Activated CD8-positive, alpha-beta T cell treated with anti-CD3 and anti-CD28 coated beads, Interleukin-2, amount 10 ng/mL, durations not matched to agents 7 days and 5 days (primary cell): ENCODE measurements at regions not wholly inside any gene's neighbourhood (a gene's known extent, or its start where the extent isn't known, plus 50 kb on each side); places are given as distances from the start of the nearest gene placed in this dataset.
"Not testable (repeated sequence)": the region's sequence is repeated elsewhere in the genome, so short reads cannot be mapped to it uniquely, and the experiment has no call there.

Experiments used
- ATAC-seq: fragments of 150-1000 bp; cut with Tn5 transposase; one replicate; pipeline ENCODE4 v1.10.0; 2021; ENCODE audit warnings: moderate library complexity
- CTCF ChIA-PET: fragments of 350-600 bp; sonication (Branson Sonifier 250); formaldehyde crosslinking; loops from one replicate; lab custom pipeline; 2021; ENCODE audit warnings: antibody characterized with exemption; lab: Charles Lee
- POLR2A ChIA-PET: fragments of 350-600 bp; sonication (Branson Sonifier 250); formaldehyde crosslinking; loops from one replicate; lab custom pipeline; 2021; ENCODE audit warnings: antibody characterized with exemption; lab: Charles Lee
- DNase-seq: peaks from one replicate; pipeline ENCODE4 v3.0.0-alpha.2; 2020
- H3K27ac Mint-ChIP-seq: one replicate; pipeline ENCODE4 v1.8.0; 2021; ENCODE audit warnings: mild to moderate bottlenecking, mixed read lengths
- H3K27me3 Mint-ChIP-seq: one replicate; pipeline ENCODE4 v1.8.0; 2021; ENCODE audit warnings: low read depth, mixed read lengths
- H3K36me3 Mint-ChIP-seq: one replicate; pipeline ENCODE4 v1.8.0; 2021; ENCODE audit warnings: low read depth, mixed read lengths
- H3K4me1 Mint-ChIP-seq: one replicate; pipeline ENCODE4 v1.8.0; 2021; ENCODE audit warnings: low read depth, mixed read lengths
- H3K4me3 Mint-ChIP-seq: one replicate; pipeline ENCODE4 v1.8.0; 2021; ENCODE audit warnings: mild to moderate bottlenecking, mixed read lengths
- H3K9me3 Mint-ChIP-seq: one replicate; pipeline ENCODE4 v1.8.0; 2022; ENCODE audit warnings: mixed read lengths; ENCODE audit not compliant: insufficient read depth

- POLR2A ChIA-PET = not testable (repeated sequence)
Measured at GRCh38 chr21:32823296-32823695, 51.7 kb upstream of the PAXBP1 start.

GRCh38 chr21:32824950-32825349, 53.4 kb upstream of the PAXBP1 start:
- Mint-ChIP-seq H3K27me3 (peaks cover 11% of the 10 kb centered on the region), H3K36me3 (no peaks in the 10 kb centered on the region), H3K27ac (no peak overlapping the region), H3K4me3 (no peak overlapping the region), H3K4me1 (peaks cover 3% of the 10 kb centered on the region), H3K9me3 (peaks cover 5% of the 10 kb centered on the region)
- DNase-seq = no peak
- POLR2A ChIA-PET = no interaction called here
- no peak for ATAC-seq
- CTCF ChIA-PET = interaction anchor here (0.8 to 2.4 kb wide), 11 partner anchors 9 to 372 kb away, joined by 3 to 18 read pairs (median 5); no protein-coding TSS in a partner anchor

More at GRCh38 chr21:32823296-32823695, 51.7 kb upstream of the PAXBP1 start:
- ATAC-seq, H3K4me3 Mint-ChIP-seq, H3K4me1 Mint-ChIP-seq, H3K9me3 Mint-ChIP-seq, H3K27ac Mint-ChIP-seq, CTCF ChIA-PET, H3K36me3 Mint-ChIP-seq, H3K27me3 Mint-ChIP-seq, DNase-seq: not testable (repeated sequence)

GRCh38 chr21:32826329-32827167, 55.0 kb upstream of the PAXBP1 start:
- H3K36me3 Mint-ChIP-seq = no peaks in the 10 kb centered on the region
- DNase-seq = peak; percentile 53
- ChIA-PET CTCF (interaction anchor here (0.6 to 2.4 kb wide), 24 partner anchors 9 to 557 kb away, joined by 3 to 18 read pairs (median 4); no protein-coding TSS in a partner anchor), POLR2A (interaction anchor here (1.1 kb wide), 1 partner anchor 100 kb away, joined by 3 read pairs; no protein-coding TSS in a partner anchor)
- no peak overlapping the region for H3K4me3 Mint-ChIP-seq
- no peak overlapping the region for H3K27ac Mint-ChIP-seq
- peaks cover 3% of the 10 kb centered on the region for H3K4me1 Mint-ChIP-seq
- H3K27me3 Mint-ChIP-seq = peaks cover 12% of the 10 kb centered on the region
- H3K9me3 Mint-ChIP-seq = peaks cover 5% of the 10 kb centered on the region
- peak; percentile 91 for ATAC-seq

- ChIA-PET CTCF (interaction anchor here (1.0 kb wide), 1 partner anchor 58 kb away, joined by 3 read pairs; the partner anchor contains the start of gene PAXBP1), POLR2A (no interaction called here)
- no peak for ATAC-seq
- peaks cover 15% of the 10 kb centered on the region for H3K27me3 Mint-ChIP-seq
- H3K36me3 Mint-ChIP-seq = no peaks in the 10 kb centered on the region
- no peak overlapping the region for H3K27ac Mint-ChIP-seq
- H3K4me3 Mint-ChIP-seq = no peak overlapping the region
- H3K9me3 Mint-ChIP-seq = peaks cover 5% of the 10 kb centered on the region
- H3K4me1 Mint-ChIP-seq = no peaks in the 10 kb centered on the region
- DNase-seq = peak; percentile 4
Measured at GRCh38 chr21:32828908-32829307, 57.4 kb upstream of the PAXBP1 start.

- Mint-ChIP-seq H3K36me3 (no peaks in the 10 kb centered on the region), H3K4me3 (no peak overlapping the region), H3K27ac (no peak overlapping the region), H3K27me3 (peaks cover 15% of the 10 kb centered on the region), H3K9me3 (peaks cover 4% of the 10 kb centered on the region), H3K4me1 (no peaks in the 10 kb centered on the region)
- DNase-seq (peak; percentile 1), ATAC-seq (no peak)
- ChIA-PET CTCF (no interaction called here), POLR2A (no interaction called here)
Measured at GRCh38 chr21:32829504-32829903, 57.9 kb upstream of the PAXBP1 start.

GRCh38 chr21:32831779-32832178, 60.2 kb upstream of the PAXBP1 start:
- ChIA-PET POLR2A (interaction anchor here (1.2 kb wide), 1 partner anchor 366 kb away, joined by 4 read pairs; no protein-coding TSS in a partner anchor), CTCF (interaction anchor here (1.2 to 3.0 kb wide), 3 partner anchors 109 to 365 kb away, joined by 3 to 31 read pairs (median 5); no protein-coding TSS in a partner anchor)
- not testable (repeated sequence) for DNase-seq, H3K9me3 Mint-ChIP-seq, ATAC-seq, H3K27ac Mint-ChIP-seq, H3K4me3 Mint-ChIP-seq, H3K4me1 Mint-ChIP-seq, H3K36me3 Mint-ChIP-seq
- peaks cover 13% of the 10 kb centered on the region for H3K27me3 Mint-ChIP-seq

GRCh38 chr21:32834211-32834915, 62.8 kb upstream of the PAXBP1 start:
- no peaks in the 10 kb centered on the region for H3K4me1 Mint-ChIP-seq
- CTCF ChIA-PET = interaction anchor here (1.0 to 3.0 kb wide), 3 partner anchors 13 to 363 kb away, joined by 3 to 31 read pairs (median 3); no protein-coding TSS in a partner anchor

GRCh38 chr21:32834916-32835235, 63.3 kb upstream of the PAXBP1 start:
- ChIA-PET CTCF (interaction anchor here (1.6 to 3.0 kb wide), 2 partner anchors 9 to 362 kb away, joined by 5 to 31 read pairs; no protein-coding TSS in a partner anchor), POLR2A (no interaction called here)
- Mint-ChIP-seq H3K36me3 (no peaks in the 10 kb centered on the region), H3K4me1 (no peaks in the 10 kb centered on the region), H3K27ac (no peak overlapping the region), H3K4me3 (no peak overlapping the region), H3K9me3 (no peaks in the 10 kb centered on the region), H3K27me3 (peaks cover 16% of the 10 kb centered on the region)
- DNase-seq = peak; percentile 5
- no peak for ATAC-seq

More at GRCh38 chr21:32834211-32834915, 62.8 kb upstream of the PAXBP1 start:
- Mint-ChIP-seq H3K27ac (no peak overlapping the region), H3K9me3 (no peaks in the 10 kb centered on the region), H3K4me3 (no peak overlapping the region), H3K27me3 (peaks cover 14% of the 10 kb centered on the region), H3K36me3 (no peaks in the 10 kb centered on the region)
- ATAC-seq (no peak), DNase-seq (no peak)
- POLR2A ChIA-PET = no interaction called here

GRCh38 chr21:32842146-32842545, 70.6 kb upstream of the PAXBP1 start:
- H3K4me3 Mint-ChIP-seq = no peak overlapping the region
- POLR2A ChIA-PET = no interaction called here
- no peak for DNase-seq
- CTCF ChIA-PET = no interaction called here
- H3K36me3 Mint-ChIP-seq = no peaks in the 10 kb centered on the region
- H3K27me3 Mint-ChIP-seq = peaks cover 19% of the 10 kb centered on the region
- no peak for ATAC-seq
- no peak overlapping the region for H3K27ac Mint-ChIP-seq
- no peaks in the 10 kb centered on the region for H3K9me3 Mint-ChIP-seq
- no peaks in the 10 kb centered on the region for H3K4me1 Mint-ChIP-seq

GRCh38 chr21:32843561-32843960, 72.0 kb upstream of the PAXBP1 start:
- peaks cover 17% of the 10 kb centered on the region for H3K27me3 Mint-ChIP-seq
- no peaks in the 10 kb centered on the region for H3K4me1 Mint-ChIP-seq
- DNase-seq (no peak), ATAC-seq (no peak)
- H3K9me3 Mint-ChIP-seq = no peaks in the 10 kb centered on the region
- POLR2A ChIA-PET = no interaction called here
- no peaks in the 10 kb centered on the region for H3K36me3 Mint-ChIP-seq
- CTCF ChIA-PET = no interaction called here
- H3K4me3 Mint-ChIP-seq = no peak overlapping the region
- H3K27ac Mint-ChIP-seq = no peak overlapping the region

- Mint-ChIP-seq H3K4me1 (no peaks in the 10 kb centered on the region), H3K9me3 (no peaks in the 10 kb centered on the region), H3K27me3 (peaks cover 19% of the 10 kb centered on the region), H3K4me3 (no peak overlapping the region), H3K27ac (no peak overlapping the region), H3K36me3 (no peaks in the 10 kb centered on the region)
- ATAC-seq (no peak), DNase-seq (no peak)
- ChIA-PET POLR2A (no interaction called here), CTCF (no interaction called here)
Measured at GRCh38 chr21:32844076-32844475, 72.5 kb upstream of the PAXBP1 start.
